A673 (cell line): ENCODE measurements at regions not wholly inside any gene's neighbourhood (a gene's known extent, or its start where the extent isn't known, plus 50 kb on each side); places are given as distances from the start of the nearest gene placed in this dataset.

Source experiments
- EZH2 ChIP-seq: fragments of 200-600 bp; sonication (generic); IDR thresholded peaks from 2 replicates; pipeline ENCODE4 v1.6.1; 2017; ENCODE audit warnings: borderline replicate concordance, low read depth, mild to moderate bottlenecking, mixed read lengths, antibody characterized with exemption, low read length; ENCODE audit not compliant: poor library complexity, severe bottlenecking
- TF ChIP-seq, protein P1 (sequence below): fragments of 300-800, 200-600 bp; sonication (generic); conservative IDR thresholded peaks from 2 replicates; pipeline ENCODE4 v1.5.1; 2017; ENCODE audit warnings: low read depth, mild to moderate bottlenecking, antibody characterized with exemption, low read length, moderate library complexity, mixed read lengths

DNA sequence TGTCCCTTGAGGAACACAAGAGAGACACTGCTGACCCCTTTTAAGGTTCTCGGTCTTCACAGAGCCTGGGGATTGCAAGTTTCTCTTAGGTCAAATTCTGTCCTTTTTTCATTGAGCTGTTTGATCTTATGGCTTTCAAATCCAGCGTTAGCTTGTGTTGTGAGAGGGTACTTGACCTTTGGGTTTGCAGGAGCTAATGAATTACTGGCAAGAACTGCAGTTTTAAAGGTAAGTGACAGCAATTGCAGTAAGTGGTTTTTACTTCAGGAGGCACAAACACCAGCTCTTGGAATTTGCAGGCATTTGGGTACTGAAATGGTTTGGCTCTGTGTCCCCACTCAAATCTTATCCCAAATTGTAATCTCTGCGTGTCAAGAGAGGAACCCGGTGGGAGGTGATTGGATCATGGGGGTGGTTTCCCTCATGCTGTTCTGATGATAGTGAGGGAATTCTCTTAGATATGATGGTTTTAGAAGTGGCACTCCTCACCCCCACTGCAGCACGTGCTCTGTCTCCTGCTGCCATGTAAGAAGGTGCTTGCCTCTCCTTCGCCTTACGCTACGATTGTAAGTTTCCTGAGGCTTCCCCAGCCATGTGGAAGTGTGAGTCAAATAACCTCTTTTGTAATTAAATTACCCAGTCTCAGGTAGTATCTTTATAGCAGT is 134.5 kb upstream of the LYPLAL1 start:
- TF ChIP-seq, protein P1, sequence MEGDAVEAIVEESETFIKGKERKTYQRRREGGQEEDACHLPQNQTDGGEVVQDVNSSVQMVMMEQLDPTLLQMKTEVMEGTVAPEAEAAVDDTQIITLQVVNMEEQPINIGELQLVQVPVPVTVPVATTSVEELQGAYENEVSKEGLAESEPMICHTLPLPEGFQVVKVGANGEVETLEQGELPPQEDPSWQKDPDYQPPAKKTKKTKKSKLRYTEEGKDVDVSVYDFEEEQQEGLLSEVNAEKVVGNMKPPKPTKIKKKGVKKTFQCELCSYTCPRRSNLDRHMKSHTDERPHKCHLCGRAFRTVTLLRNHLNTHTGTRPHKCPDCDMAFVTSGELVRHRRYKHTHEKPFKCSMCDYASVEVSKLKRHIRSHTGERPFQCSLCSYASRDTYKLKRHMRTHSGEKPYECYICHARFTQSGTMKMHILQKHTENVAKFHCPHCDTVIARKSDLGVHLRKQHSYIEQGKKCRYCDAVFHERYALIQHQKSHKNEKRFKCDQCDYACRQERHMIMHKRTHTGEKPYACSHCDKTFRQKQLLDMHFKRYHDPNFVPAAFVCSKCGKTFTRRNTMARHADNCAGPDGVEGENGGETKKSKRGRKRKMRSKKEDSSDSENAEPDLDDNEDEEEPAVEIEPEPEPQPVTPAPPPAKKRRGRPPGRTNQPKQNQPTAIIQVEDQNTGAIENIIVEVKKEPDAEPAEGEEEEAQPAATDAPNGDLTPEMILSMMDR, result no peak
- TF ChIP-seq EZH2, result no peak
